KOPT-K1 (cell line): ENCODE measurements at regions not wholly inside any gene's neighbourhood (a gene's known extent, or its start where the extent isn't known, plus 50 kb on each side); places are given as distances from the start of the nearest gene placed in this dataset.

Experiments
- H3K27ac ChIP-seq: fragments of 200-600 bp; sonication (generic); 2 replicates; pipeline ENCODE4 v1.5.1; 2016; ENCODE audit warnings: antibody characterized with exemption, mild to moderate bottlenecking, low read depth, low read length; ENCODE audit not compliant: poor library complexity, severe bottlenecking
- H3K36me3 ChIP-seq: fragments of 200-600 bp; sonication (generic); 2 replicates; pipeline ENCODE4 v1.5.1; 2017; ENCODE audit warnings: antibody characterized with exemption, mild to moderate bottlenecking, low read length, moderate library complexity; ENCODE audit not compliant: insufficient read depth
- H3K9me3 ChIP-seq: fragments of 200-600 bp; sonication (generic); 2 replicates; pipeline ENCODE4 v1.5.1; 2017; ENCODE audit warnings: antibody characterized with exemption, low read length, mild to moderate bottlenecking; ENCODE audit not compliant: insufficient read depth, poor library complexity, severe bottlenecking

DNA sequence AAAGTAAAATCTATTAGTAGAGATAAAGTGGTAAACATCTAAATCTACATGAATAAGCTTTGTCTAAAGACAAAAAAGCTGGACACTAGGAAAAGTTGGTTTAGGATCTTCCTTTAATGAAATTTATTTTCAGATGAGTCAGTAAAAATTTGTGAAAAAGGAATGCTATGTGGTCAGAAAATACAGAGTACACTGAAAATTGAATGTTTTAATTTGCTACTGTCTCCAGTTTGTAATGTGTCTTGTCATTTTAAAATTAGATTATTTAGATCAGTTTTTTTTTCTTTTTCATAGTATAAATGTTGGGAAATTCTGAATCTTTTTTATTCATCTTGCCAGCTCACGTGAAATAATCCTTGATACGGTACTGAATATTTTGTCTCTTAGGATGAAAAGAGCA, 56.9 kb downstream of the SLITRK6 start:
- Histone ChIP-seq H3K27ac (no peak overlapping the region), H3K36me3 (no peaks in the 10 kb centered on the region)

DNA sequence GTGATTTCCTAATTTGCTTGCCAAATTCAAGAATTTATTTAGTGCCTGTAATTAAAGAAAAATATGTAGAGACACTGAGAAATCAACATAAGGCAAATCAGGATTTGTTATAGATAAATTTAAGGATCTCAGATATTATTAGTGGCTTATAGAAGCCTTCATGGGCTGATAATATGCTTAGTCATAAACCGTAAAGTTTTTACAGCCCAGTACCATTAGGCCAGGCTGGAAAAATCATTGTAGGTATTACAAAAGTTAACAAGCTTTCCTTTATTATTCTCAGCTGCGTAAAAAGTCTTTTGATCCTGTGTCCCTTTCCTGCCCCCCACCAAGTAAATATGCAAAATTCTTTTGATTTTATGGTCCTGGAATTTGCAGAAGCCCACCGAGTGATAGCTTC, 58.2 kb downstream of the SLITRK6 start:
- H3K36me3 ChIP-seq, result no peaks in the 10 kb centered on the region
- H3K9me3 ChIP-seq, result no peaks in the 10 kb centered on the region
- no peak overlapping the region for H3K27ac ChIP-seq

More for the DNA sequence above, 56.9 kb downstream of the SLITRK6 start:
- H3K9me3 ChIP-seq, result no peaks in the 10 kb centered on the region

DNA sequence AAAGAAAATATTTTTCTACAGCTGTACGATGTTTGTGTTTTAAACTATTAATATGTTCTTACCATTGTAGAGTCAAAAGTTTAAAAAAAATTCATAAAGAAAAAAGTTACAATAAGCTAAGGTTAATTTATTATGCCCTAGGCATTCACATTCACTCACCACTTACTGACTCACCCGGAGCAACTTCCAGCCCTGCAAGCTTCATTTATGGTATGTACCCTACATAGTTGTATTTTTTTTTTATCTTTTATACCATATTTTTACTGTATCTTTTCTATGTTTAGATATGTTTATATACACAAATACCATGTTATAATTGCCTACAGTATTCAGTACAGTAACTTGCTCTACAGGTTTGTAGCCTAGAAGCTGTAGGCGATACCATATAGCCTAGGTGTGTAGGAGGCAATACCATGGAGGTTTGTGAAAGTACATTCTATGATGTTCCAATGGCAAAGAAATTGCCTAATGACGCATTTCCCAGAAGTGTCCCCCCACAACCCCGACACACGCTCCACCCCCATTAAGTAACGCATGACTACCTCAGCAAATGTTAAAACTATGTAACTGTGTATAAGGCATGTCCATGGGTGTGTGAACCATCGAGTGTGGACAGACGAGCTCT, 60.4 kb downstream of the SLITRK6 start:
- no peak overlapping the region for H3K27ac ChIP-seq
- no peaks in the 10 kb centered on the region for H3K9me3 ChIP-seq
- H3K36me3 ChIP-seq, result no peaks in the 10 kb centered on the region

GRCh38 chr13:85737952-85738351, 61.3 kb downstream of the SLITRK6 start:
- Histone ChIP-seq H3K27ac (no peak overlapping the region), H3K9me3 (no peaks in the 10 kb centered on the region), H3K36me3 (no peaks in the 10 kb centered on the region)

GRCh38 chr13:85729296-85729695, 69.9 kb downstream of the SLITRK6 start:
- Histone ChIP-seq H3K9me3 (no peaks in the 10 kb centered on the region), H3K36me3 (no peaks in the 10 kb centered on the region), H3K27ac (no peak overlapping the region)

DNA sequence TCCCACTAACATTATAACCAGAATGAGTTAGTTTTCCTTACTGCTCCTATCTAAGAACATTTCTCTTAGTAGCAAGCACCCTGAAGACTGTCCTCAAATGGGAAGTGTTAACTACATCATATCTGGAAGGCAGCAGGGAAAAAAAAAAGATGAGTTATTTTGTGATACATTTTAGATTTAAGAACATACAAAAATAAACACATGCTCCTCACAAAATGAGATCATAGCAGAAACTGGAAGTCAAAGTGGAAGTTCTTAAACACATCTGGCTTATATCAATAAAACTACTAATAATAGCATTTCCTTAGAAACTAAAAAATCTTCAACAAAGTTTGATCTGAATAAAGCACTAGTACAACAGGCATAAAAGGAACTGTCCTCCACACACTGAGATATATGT, 70.4 kb downstream of the SLITRK6 start:
- no peaks in the 10 kb centered on the region for H3K9me3 ChIP-seq
- no peaks in the 10 kb centered on the region for H3K36me3 ChIP-seq
- no peak overlapping the region for H3K27ac ChIP-seq

DNA sequence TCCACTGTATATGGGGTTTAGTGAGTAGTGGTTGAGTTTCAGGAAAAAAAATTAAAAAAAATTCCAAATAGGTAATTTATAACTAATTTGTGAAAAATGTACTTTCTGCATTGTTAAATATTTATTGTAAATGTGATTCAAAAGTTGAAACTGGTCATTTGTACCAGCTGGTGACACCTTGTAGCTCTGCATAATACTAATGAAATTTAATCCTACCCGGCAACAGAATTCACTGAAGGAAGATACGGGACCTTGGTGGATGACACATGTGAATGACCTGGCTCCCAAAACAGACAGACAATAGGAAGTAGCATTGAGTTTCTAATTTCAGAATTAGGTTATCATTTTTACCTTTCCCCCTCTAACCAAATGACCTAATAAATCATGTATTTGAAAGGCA, 73.8 kb downstream of the SLITRK6 start:
- Histone ChIP-seq H3K9me3 (no peaks in the 10 kb centered on the region), H3K27ac (no peak overlapping the region), H3K36me3 (no peaks in the 10 kb centered on the region)

GRCh38 chr13:85724546-85725432, 74.4 kb downstream of the SLITRK6 start:
- no peaks in the 10 kb centered on the region for H3K9me3 ChIP-seq
- H3K36me3 ChIP-seq, result no peaks in the 10 kb centered on the region
- H3K27ac ChIP-seq, result no peak overlapping the region

DNA sequence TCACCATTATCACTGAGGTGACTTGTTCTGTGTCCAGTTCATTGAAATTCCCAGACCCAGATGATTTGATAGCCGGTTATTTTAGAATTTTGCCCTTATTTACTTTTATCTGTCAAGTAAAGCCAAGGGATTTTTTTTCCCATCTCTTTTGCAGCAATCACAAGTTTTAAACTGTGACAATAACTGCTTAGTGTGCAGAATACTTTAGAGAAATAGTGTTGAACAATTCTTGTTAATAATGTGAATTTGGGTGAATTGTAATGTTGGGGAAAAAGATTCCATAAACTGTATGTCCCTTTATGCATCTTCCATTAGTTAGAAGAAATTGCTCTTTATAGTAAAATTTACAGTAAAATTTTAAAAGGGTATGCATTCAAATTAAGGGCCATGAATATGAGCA, 79.5 kb downstream of the SLITRK6 start:
- Histone ChIP-seq H3K9me3 (no peaks in the 10 kb centered on the region), H3K36me3 (no peaks in the 10 kb centered on the region), H3K27ac (no peak overlapping the region)

DNA sequence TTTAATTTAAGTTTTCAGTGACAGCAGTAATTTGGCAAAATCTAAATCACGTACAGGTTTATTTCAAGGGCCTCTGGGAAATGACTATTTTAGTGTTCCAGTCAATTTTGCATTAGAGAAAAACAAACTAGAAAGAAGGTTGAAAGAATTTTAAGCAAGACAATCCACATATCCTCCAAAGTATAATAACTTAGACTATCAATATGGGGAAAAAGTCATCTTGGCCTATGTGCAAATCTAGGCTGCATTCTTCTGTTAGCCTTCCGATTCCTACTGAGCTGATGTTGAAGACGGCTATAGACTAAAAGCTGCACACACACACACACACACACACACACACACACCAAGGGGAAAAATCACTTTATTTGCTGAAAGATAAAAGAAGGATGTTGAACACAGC, 81.3 kb downstream of the SLITRK6 start:
- no peak overlapping the region for H3K27ac ChIP-seq
- H3K36me3 ChIP-seq, result no peaks in the 10 kb centered on the region
- H3K9me3 ChIP-seq, result no peaks in the 10 kb centered on the region

DNA sequence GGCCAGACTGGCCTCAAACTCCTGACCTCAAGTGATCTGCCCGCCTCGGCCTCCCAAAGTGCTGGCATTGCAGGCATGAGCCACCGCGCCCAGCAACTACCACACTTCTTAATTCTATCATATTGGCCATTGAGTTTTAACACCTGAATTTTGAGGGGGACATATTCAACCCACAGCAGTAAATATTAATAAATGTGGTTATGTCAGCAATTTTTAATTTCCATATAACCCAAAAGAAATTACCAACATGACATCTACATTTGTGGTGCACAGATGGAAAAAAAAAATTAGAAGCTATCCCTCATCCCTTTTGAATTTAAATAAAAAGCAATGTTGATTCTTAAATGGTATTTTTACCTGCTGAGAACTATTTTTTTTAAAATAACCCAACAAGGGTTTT, 88.7 kb downstream of the SLITRK6 start:
- Histone ChIP-seq H3K27ac (no peak overlapping the region), H3K36me3 (no peaks in the 10 kb centered on the region), H3K9me3 (no peaks in the 10 kb centered on the region)

GRCh38 chr13:85709721-85710120, 89.5 kb downstream of the SLITRK6 start:
- Histone ChIP-seq H3K27ac (no peak overlapping the region), H3K9me3 (no peaks in the 10 kb centered on the region), H3K36me3 (no peaks in the 10 kb centered on the region)

DNA sequence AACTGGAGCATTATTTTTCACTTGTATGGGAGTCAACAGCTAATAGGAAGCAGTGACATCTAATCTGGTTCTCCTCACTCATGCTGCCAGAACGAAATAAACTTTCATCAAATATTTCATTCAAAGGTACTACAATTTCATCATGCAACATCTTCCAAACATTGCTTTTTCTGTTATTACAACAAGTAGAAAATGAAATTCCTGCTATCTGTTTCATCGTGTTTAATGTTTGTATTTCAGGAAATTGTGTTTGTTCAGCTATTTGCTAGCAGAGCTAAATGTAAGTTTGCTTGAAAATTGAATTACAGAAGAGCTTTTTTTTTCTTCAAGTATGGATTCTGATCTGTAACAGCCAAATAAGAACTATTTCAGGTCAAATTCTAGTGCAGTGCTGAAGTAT, 90.1 kb downstream of the SLITRK6 start:
- Histone ChIP-seq H3K9me3 (no peaks in the 10 kb centered on the region), H3K36me3 (no peaks in the 10 kb centered on the region), H3K27ac (no peak overlapping the region)

GRCh38 chr13:85700906-85701305, 98.3 kb downstream of the SLITRK6 start:
- H3K9me3 ChIP-seq, result no peaks in the 10 kb centered on the region
- peak overlapping the region; percentile 46 for H3K27ac ChIP-seq
- no peaks in the 10 kb centered on the region for H3K36me3 ChIP-seq

DNA sequence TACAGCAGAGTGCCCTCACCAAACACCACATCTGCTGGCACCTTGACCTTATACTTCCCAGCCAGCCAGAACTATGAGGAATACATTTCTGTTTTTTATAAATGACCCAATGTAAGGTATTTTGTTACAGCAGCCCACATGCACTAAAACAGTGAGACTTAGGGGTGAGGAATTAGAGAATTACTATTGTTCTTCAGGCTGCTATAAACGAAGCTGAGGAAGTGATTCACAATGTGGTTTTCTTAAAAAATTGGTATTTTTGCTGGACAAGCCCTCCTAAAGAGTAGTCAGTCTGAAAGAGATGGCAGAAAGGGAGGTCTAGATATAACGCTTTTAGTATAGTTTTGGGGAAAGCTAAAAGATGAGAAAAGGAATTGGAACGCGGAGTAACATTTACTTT, 101.0 kb downstream of the SLITRK6 start:
- no peaks in the 10 kb centered on the region for H3K9me3 ChIP-seq

GRCh38 chr13:85694992-85695391, 104.2 kb downstream of the SLITRK6 start:
- H3K27ac ChIP-seq, result no peak overlapping the region
- H3K9me3 ChIP-seq, result no peaks in the 10 kb centered on the region
- H3K36me3 ChIP-seq, result no peaks in the 10 kb centered on the region

More for the DNA sequence above, 101.0 kb downstream of the SLITRK6 start:
- Histone ChIP-seq H3K27ac (no peak overlapping the region), H3K36me3 (no peaks in the 10 kb centered on the region)
